ENCODE measurements at regions not wholly inside any gene's neighbourhood (a gene's known extent, or its start where the extent isn't known, plus 50 kb on each side); places are given as distances from the start of the nearest gene placed in this dataset.

GRCh38 chr5:12413585-12413984, 509.3 kb upstream of the CTNND2 start:
- Histone ChIP-seq H4K91ac (replicated peaks; ENCODE audit: insufficient read length, low read length) (peak overlapping the region; percentile 12), H3K14ac (ENCODE audit: insufficient read length) (no peak overlapping the region), H3K27ac (ENCODE audit: low read depth, low read length) (no peak overlapping the region), H2BK20ac (ENCODE audit: low read length) (no peak overlapping the region), H3K18ac (ENCODE audit: extremely low read depth, low read length) (no peak overlapping the region), H3K56ac (replicated peaks; ENCODE audit: insufficient read length, low read depth, low read length) (no peak overlapping the region), H2BK12ac (ENCODE audit: low read depth, low read length) (no peak overlapping the region), H3K23ac (ENCODE audit: insufficient read length) (no peak overlapping the region), H2AFZ (ENCODE audit: low read length) (0 out of 2 replicates have a peak overlapping the region, but pooled peaks have one; percentile 77), H2BK15ac (ENCODE audit: low read length) (no peak overlapping the region), H4K5ac (ENCODE audit: insufficient read length, low read depth, low read length) (no peak overlapping the region), H2AK5ac (ENCODE audit: low read depth, low read length) (no peak overlapping the region), H4K20me1 (replicated peaks in 1 of 2; ENCODE audit: control insufficient read depth in 1 of 2, insufficient read depth in 2 of 2, low read length in 2 of 2) (no peaks in the 10 kb centered on the region), H3K79me1 (ENCODE audit: low read depth, low read length) (no peaks in the 10 kb centered on the region), H3K4ac (replicated peaks; ENCODE audit: insufficient read length, low read depth, low read length) (no peak overlapping the region), H3K4me2 (ENCODE audit: insufficient read depth in 1 of 2, low read depth in 2 of 2, low read length in 2 of 2) (peak overlapping the region in 1 of 2 experiments; percentile 31; a peak in 1 of 4 replicates), H3K9me3 (ENCODE audit: insufficient read depth in 2 of 2, low read depth in 1 of 2, low read length in 1 of 2) (no peaks in the 10 kb centered on the region), H3K36me3 (ENCODE audit: control insufficient read depth in 2 of 4, insufficient read depth in 4 of 4, low read length in 3 of 4) (no peaks in the 10 kb centered on the region), H2BK120ac (replicated peaks; ENCODE audit: low read depth, low read length) (no peak overlapping the region), H4K8ac (ENCODE audit: extremely low read depth, insufficient read depth, low read length) (no peak overlapping the region), H3K4me1 (replicated peaks in 1 of 4; ENCODE audit: control insufficient read depth in 3 of 4, insufficient read depth in 4 of 4, low read length in 3 of 4) (peaks cover 1 to 7% (median 5%) of the 10 kb centered on the region in 4 experiments; a peak in 3 of 7 replicates), H3K4me3 (ENCODE audit: extremely low read depth in 1 of 4, insufficient read depth in 2 of 4, low read depth in 3 of 4, low read length in 4 of 4) (no peak overlapping the region), H3K9ac (replicated peaks in 1 of 4; ENCODE audit: extremely low read depth in 1 of 4, low read depth in 3 of 4, low read length in 3 of 4) (no peak overlapping the region), H2BK5ac (ENCODE audit: low read depth, low read length) (0 out of 2 replicates have a peak overlapping the region, but pooled peaks have one; percentile 29), H3K79me2 (ENCODE audit: control insufficient read depth in 1 of 2, insufficient read depth in 2 of 2, low read length in 2 of 2) (no peaks in the 10 kb centered on the region), H3K23me2 (ENCODE audit: low read depth, low read length) (no peaks in the 10 kb centered on the region), H3K27me3 (replicated peaks in 1 of 4; ENCODE audit: control insufficient read depth in 3 of 4, extremely low read depth in 1 of 4, insufficient read depth in 3 of 4, low read length in 3 of 4) (no peaks in the 10 kb centered on the region)
- TF ChIP-seq POU5F1 (IDR thresholded peaks at IDR 0.05; ENCODE audit: low read depth, low read length): no peak
- TF ChIP-seq YY1 (IDR thresholded peaks at IDR 0.05; ENCODE audit: low read depth, low read length): no peak
- no peak for TF ChIP-seq SIX5 (IDR thresholded peaks at IDR 0.05; ENCODE audit: low read depth, low read length)
- TF ChIP-seq RAD21 (IDR thresholded peaks at IDR 0.05 in 1 of 2, conservative IDR thresholded peaks at IDR 0.05 in 1 of 2; ENCODE audit: low read depth in 2 of 2, low read length in 2 of 2): peak in 1 of 2 experiments; percentile 32; a peak in 3 of 4 replicates
- FAIRE-seq (no peak), DNase-seq (ENCODE audit: low read depth in 1 of 2, low spot score in 2 of 2) (peak in 1 of 2 experiments; percentile 46)
- ChIA-PET CTCF (ENCODE audit: partially characterized antibody) (no interaction called here), POLR2A (ENCODE audit: partially characterized antibody) (no interaction called here)
- WGBS, 2 experiments (ENCODE audit: extremely low coverage in 1 of 2, insufficient coverage in 1 of 2, insufficient read length in 1 of 2, insufficient replicate concordance in 2 of 2, low coverage in 1 of 2, low lambda C conversion rate in 2 of 2, missing lambda C conversion rate in 1 of 2): 72% methylated on average over 5 of the region's 5 CpGs; no CpG with 5 or more reads in 1 of the 2 experiments

Data from H1 (cell line).